Esophagus muscularis mucosa (tissue), 4 donors: ENCODE measurements at regions not wholly inside any gene's neighbourhood (a gene's known extent, or its start where the extent isn't known, plus 50 kb on each side); places are given as distances from the start of the nearest gene placed in this dataset.

Source experiments
- DNase-seq: peaks from one replicate; pipeline ENCODE4 v3.0.0-alpha.2; 2017; ENCODE audit errors: extremely low spot score
- H3K27ac ChIP-seq, 4 donors: fragments of 200-600 bp; sonication (generic); replicated peaks in 1 of 4; 1 replicate in 3 of 4; 2 replicates in 1 of 4; pipeline ENCODE4 v1.5.1; 2016 to 2019; ENCODE audit warnings: mild to moderate bottlenecking in 1 of 4
- H3K27me3 ChIP-seq, 4 donors: fragments of 200-600 bp; sonication (generic); one replicate each; pipeline versions ENCODE4 v1.5.1 to v1.6.0; 2016 to 2019
- H3K36me3 ChIP-seq, 4 donors: fragments of 200-600 bp; sonication (generic); one replicate each; pipeline ENCODE4 v1.5.1; 2016 to 2019
- H3K4me1 ChIP-seq, 4 donors: fragments of 200-600 bp; sonication (generic); one replicate each; pipeline ENCODE4 v1.5.1; 2016 to 2019
- H3K4me3 ChIP-seq, 4 donors: fragments of 200-600 bp; sonication (generic); 1 replicate in 2 of 4; 2 replicates in 2 of 4; pipeline ENCODE4 v1.5.1; 2016 to 2019; ENCODE audit warnings: mild to moderate bottlenecking in 4 of 4, moderate library complexity in 1 of 4
- H3K9me3 ChIP-seq, 4 donors: fragments of 200-600 bp; sonication (generic); 1 replicate in 3 of 4; 2 replicates in 1 of 4; pipeline ENCODE4 v1.5.1; 2016 to 2019
- EP300 ChIP-seq: sonication (generic); formaldehyde crosslinking; IDR thresholded peaks from one replicate; pipeline ENCODE4 v1.6.1; 2017; ENCODE audit warnings: antibody characterized with exemption
- POLR2A ChIP-seq: fragments of 450-650 bp; IDR thresholded peaks from one replicate; pipeline ENCODE4 v1.6.1; 2017; ENCODE audit warnings: antibody characterized with exemption, moderate library complexity, mild to moderate bottlenecking, low read depth
- POLR2AphosphoS5 ChIP-seq, 2 donors: sonication (generic); formaldehyde crosslinking; IDR thresholded peaks; one replicate each; pipeline ENCODE4 v1.6.1; 2017; ENCODE audit warnings: antibody characterized with exemption in 2 of 2
- WGBS: methylation state at CpG from one replicate; pipeline ENCODE4 v1.1.5; 2018; 5-methylcytosine and 5-hydroxymethylcytosine counted together
- intact Hi-C: fragments of 100-400 bp; cut with DNase I; formaldehyde crosslinking; loops from one replicate; pipeline ENCODE4 v1.15.1; 2023
- TF ChIP-seq, protein P1 (sequence below), 3 experiments: fragments of 200-600 bp in 2 of 3; fragments of 450-650 bp in 1 of 3; sonication (generic) in 2 of 3; IDR thresholded peaks; one replicate each; pipeline ENCODE4 v1.5.1; 2017 to 2019; ENCODE audit warnings: antibody characterized with exemption in 3 of 3, mild to moderate bottlenecking in 2 of 3, moderate library complexity in 1 of 3

DNA sequence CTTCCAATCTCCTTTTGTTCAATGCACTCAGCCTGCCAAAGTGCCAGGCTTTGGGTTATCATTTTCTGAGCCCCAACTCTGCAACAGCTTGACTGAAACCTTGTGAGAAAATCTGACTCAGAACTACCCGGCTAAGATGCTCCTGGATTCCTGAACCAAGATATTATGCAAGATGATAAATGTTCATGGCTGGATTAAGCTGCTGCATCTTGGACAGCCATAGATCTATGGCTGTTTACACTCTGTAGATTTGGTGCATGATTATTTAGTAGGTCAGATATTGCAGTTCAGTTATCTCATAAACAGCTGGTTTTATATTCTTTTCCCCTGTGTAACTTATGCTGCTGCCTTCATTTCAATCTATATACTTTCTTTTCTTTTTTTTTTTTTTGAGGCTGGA is 243.5 kb downstream of the GATA3 start:
- no peak for DNase-seq
- TF ChIP-seq EP300 (no peak), POLR2A (no peak), POLR2AphosphoS5 (IDR thresholded peaks at IDR 0.05) (no peak)
- TF ChIP-seq, protein P1, sequence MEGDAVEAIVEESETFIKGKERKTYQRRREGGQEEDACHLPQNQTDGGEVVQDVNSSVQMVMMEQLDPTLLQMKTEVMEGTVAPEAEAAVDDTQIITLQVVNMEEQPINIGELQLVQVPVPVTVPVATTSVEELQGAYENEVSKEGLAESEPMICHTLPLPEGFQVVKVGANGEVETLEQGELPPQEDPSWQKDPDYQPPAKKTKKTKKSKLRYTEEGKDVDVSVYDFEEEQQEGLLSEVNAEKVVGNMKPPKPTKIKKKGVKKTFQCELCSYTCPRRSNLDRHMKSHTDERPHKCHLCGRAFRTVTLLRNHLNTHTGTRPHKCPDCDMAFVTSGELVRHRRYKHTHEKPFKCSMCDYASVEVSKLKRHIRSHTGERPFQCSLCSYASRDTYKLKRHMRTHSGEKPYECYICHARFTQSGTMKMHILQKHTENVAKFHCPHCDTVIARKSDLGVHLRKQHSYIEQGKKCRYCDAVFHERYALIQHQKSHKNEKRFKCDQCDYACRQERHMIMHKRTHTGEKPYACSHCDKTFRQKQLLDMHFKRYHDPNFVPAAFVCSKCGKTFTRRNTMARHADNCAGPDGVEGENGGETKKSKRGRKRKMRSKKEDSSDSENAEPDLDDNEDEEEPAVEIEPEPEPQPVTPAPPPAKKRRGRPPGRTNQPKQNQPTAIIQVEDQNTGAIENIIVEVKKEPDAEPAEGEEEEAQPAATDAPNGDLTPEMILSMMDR (IDR thresholded peaks at IDR 0.05) = no peak
- Histone ChIP-seq H3K9me3 (no peaks in the 10 kb centered on the region), H3K27me3 (peaks cover 0 to 44% (median 2%) of the 10 kb centered on the region in 4 donors), H3K27ac (no peak overlapping the region), H3K4me1 (no peaks in the 10 kb centered on the region), H3K36me3 (no peaks in the 10 kb centered on the region), H3K4me3 (no peak overlapping the region)
- intact Hi-C loops = no loop called here
- WGBS = 69% methylated on average over 1 of the region's 1 CpG

DNA sequence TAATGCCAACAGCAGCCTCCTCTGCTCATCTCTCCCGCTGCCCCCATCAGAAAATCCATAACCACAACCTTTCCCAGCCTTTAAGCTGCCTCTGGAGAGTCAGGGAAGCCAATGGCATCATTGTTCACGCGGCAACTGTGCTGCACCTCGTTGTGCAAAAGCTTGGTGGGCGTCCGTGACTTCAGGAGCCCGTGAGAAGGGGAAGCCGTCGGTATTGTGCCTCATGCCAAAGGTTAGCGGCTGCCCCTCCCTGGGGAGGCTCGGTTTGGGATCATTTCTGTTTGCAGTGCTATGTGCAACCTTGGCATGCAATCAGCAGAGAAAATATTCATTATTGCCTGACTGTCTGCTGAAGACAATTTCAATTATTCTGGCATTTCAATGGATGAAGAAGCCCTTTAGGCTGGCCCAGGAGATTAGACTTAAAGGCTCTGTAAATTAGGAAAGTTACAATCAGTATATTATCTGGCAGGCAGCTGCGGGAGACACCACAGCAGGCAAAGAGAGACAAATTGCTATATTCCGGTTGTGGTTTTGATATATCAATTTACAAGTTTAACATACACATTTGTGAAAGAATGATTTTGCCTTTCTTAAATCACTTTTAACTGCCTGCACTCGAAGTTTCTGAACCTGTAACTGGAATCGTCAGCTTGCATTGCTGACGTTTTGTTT is 244.5 kb downstream of the GATA3 start:
- no peak for DNase-seq
- 54% methylated on average over 16 of the region's 16 CpGs for WGBS
- peaks cover 0 to 47% (median 2%) of the 10 kb centered on the region in 4 donors for H3K27me3 ChIP-seq
- no peaks in the 10 kb centered on the region for H3K36me3 ChIP-seq
- H3K9me3 ChIP-seq = no peaks in the 10 kb centered on the region
- no peaks in the 10 kb centered on the region for H3K4me1 ChIP-seq
- no peak overlapping the region for H3K27ac ChIP-seq
- TF ChIP-seq, protein P1 (IDR thresholded peaks at IDR 0.05) = no peak
- TF ChIP-seq EP300 (no peak), POLR2A (no peak), POLR2AphosphoS5 (IDR thresholded peaks at IDR 0.05) (no peak)
- H3K4me3 ChIP-seq = no peak overlapping the region
- intact Hi-C loops = no loop called here

DNA sequence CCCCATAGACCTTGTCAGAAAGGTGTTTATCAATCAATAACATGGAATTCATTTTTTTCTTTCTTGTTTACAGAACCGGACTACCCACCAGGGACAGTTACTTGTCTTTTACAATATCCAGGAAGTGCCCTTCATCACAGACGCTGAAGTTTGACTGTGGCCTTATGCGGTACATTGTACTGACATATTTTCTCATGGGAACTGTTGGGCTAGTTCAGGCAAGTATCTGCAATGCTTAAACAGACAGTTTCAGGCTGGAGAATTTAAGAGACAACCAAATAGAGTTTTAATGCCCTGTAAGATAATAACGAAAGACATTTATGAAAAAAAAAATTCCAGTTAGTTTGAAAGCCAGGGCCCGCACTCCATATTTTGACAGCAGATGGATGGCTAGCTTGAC is 246.4 kb downstream of the GATA3 start:
- TF ChIP-seq POLR2A (no peak), EP300 (no peak), POLR2AphosphoS5 (IDR thresholded peaks at IDR 0.05) (no peak)
- TF ChIP-seq, protein P1 (IDR thresholded peaks at IDR 0.05) = no peak
- Histone ChIP-seq H3K27me3 (peaks cover 0 to 53% (median 2%) of the 10 kb centered on the region in 4 donors), H3K9me3 (no peaks in the 10 kb centered on the region), H3K4me3 (no peak overlapping the region), H3K27ac (no peak overlapping the region), H3K4me1 (no peaks in the 10 kb centered on the region), H3K36me3 (no peaks in the 10 kb centered on the region)
- intact Hi-C loops = no loop called here
- no peak for DNase-seq
- 68% methylated on average over 5 of the region's 5 CpGs for WGBS

DNA sequence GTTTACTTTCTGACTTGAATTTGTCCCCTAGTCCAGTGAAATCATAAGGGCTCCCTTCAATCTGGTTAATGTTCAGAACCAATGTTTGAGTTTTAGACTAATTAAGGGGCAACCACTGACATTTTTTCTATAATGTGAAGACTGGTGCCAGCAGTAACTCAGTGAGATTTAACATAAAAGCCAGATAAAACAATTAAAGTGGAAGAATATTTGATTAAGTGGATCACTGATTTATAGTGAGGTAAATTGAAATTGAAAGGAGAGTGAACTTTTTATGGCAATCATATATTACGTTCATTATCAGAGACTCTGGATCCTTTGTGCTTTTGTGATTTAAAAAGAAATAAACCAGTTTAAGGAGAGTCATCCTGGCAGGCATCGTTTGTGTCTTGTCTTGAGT is 246.8 kb downstream of the GATA3 start:
- no peak for DNase-seq
- no peaks in the 10 kb centered on the region for H3K9me3 ChIP-seq
- intact Hi-C loops = no loop called here
- TF ChIP-seq EP300 (no peak), POLR2AphosphoS5 (IDR thresholded peaks at IDR 0.05) (no peak), POLR2A (no peak)
- TF ChIP-seq, protein P1 (IDR thresholded peaks at IDR 0.05) = no peak
- no peak overlapping the region for H3K4me3 ChIP-seq
- H3K36me3 ChIP-seq = no peaks in the 10 kb centered on the region
- WGBS = 73% methylated on average over 2 of the region's 2 CpGs
- no peak overlapping the region for H3K27ac ChIP-seq
- H3K27me3 ChIP-seq = peaks cover 0 to 52% (median 2%) of the 10 kb centered on the region in 4 donors
- H3K4me1 ChIP-seq = no peaks in the 10 kb centered on the region

DNA sequence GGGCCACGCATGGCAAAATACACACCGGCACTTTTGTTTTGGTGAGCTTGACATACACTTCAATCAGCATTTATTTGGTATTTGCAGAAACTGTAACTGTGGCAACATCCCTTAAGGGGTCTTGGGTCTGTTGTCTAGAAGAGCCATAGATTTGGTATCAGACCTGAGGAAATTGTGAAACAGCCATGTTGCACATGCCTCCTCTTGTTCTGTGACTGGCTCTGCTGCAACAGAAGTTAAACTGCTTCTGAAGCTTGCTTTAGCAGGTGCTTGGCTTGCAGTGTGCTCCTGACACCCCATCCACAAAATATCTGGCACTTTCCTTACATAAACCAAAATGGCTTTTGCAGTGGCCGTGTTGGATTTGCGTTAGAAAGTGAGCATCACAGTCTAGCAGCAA is 247.3 kb downstream of the GATA3 start:
- DNase-seq = no peak
- Histone ChIP-seq H3K27ac (no peak overlapping the region), H3K9me3 (no peaks in the 10 kb centered on the region), H3K4me1 (no peaks in the 10 kb centered on the region), H3K36me3 (no peaks in the 10 kb centered on the region), H3K27me3 (peaks cover 0 to 47% (median 2%) of the 10 kb centered on the region in 4 donors), H3K4me3 (no peak overlapping the region)
- 82% methylated on average over 4 of the region's 4 CpGs for WGBS
- intact Hi-C loops = no loop called here
- TF ChIP-seq POLR2AphosphoS5 (IDR thresholded peaks at IDR 0.05) = no peak
- TF ChIP-seq, protein P1 (IDR thresholded peaks at IDR 0.05) = no peak
- no peak for TF ChIP-seq POLR2A
- TF ChIP-seq EP300 = no peak
